ENCODE measurements at regions not wholly inside any gene's neighbourhood (a gene's known extent, or its start where the extent isn't known, plus 50 kb on each side); places are given as distances from the start of the nearest gene placed in this dataset.

- POLR2A ChIA-PET = interaction anchor here (0.5 kb wide), 1 partner anchor 508 kb away, joined by 5 read pairs; no protein-coding TSS in a partner anchor
- no peaks in the 10 kb centered on the region for H4K20me1 ChIP-seq (ENCODE audit: insufficient read depth)
- no peak for DNase-seq
- no peaks in the 10 kb centered on the region; the same call in 1 of the 2 replicates for H3K27me3 ChIP-seq (ENCODE audit: insufficient read depth)
- no peak overlapping the region for H3K9ac ChIP-seq
- no peak overlapping the region for H3K4me3 ChIP-seq (ENCODE audit: low read depth in 2 of 2, low read length in 1 of 2)
- H3K4me2 ChIP-seq = no peak overlapping the region
- CTCF ChIA-PET = interaction anchor here (1.6 to 2.5 kb wide), 3 partner anchors 26 to 100 kb away, joined by 3 to 8 read pairs (median 4); no protein-coding TSS in a partner anchor
- H3K79me2 ChIP-seq (ENCODE audit: insufficient read depth) = no peaks in the 10 kb centered on the region
- no peaks in the 10 kb centered on the region for H3K36me3 ChIP-seq (replicated peaks in 1 of 2; ENCODE audit: control insufficient read depth in 1 of 2, insufficient read depth in 2 of 2, low read length in 1 of 2)
- H3K27ac ChIP-seq (ENCODE audit: low read depth in 2 of 2, low read length in 1 of 2) = no peak overlapping the region
- no peaks in the 10 kb centered on the region for H3K4me1 ChIP-seq (ENCODE audit: control insufficient read depth in 1 of 2, insufficient read depth in 2 of 2, low read depth in 1 of 2, low read length in 1 of 2)
- H2AFZ ChIP-seq (ENCODE audit: low read depth) = no peak overlapping the region
- TF ChIP-seq PBX3 (IDR thresholded peaks at IDR 0.05) (no peak), RAD21 (IDR thresholded peaks at IDR 0.05; ENCODE audit: low read length) (no peak), RXRA (IDR thresholded peaks at IDR 0.05; ENCODE audit: borderline replicate concordance, low read depth) (no peak), GATA2 (CRISPR knock-in tag; IDR thresholded peaks at IDR 0.05) (no peak), ZBTB33 (IDR thresholded peaks at IDR 0.05; ENCODE audit: borderline replicate concordance, low read depth) (no peak), IRF3 (IDR thresholded peaks at IDR 0.05; ENCODE audit: low read depth, low read length) (no peak), TEAD4 (IDR thresholded peaks at IDR 0.05; ENCODE audit: borderline replicate concordance, insufficient read depth) (no peak)
- H3F3A ChIP-seq (replicated peaks; ENCODE audit: insufficient read depth) = no peaks in the 10 kb centered on the region
- H3K9me3 ChIP-seq = no peaks in the 10 kb centered on the region
- no peaks in the 10 kb centered on the region for H3K9me2 ChIP-seq
- WGBS (ENCODE audit: low lambda C conversion rate) = 0% methylated on average over 1 of the region's 1 CpG
Measured at GRCh38 chr1:31523012-31523411, 53.3 kb upstream of the TINAGL1 start.

- no peaks in the 10 kb centered on the region for H4K20me1 ChIP-seq (ENCODE audit: insufficient read depth)
- TF ChIP-seq NFIC (IDR thresholded peaks at IDR 0.05; ENCODE audit: borderline replicate concordance) = no peak
- no peaks in the 10 kb centered on the region for H3K9me3 ChIP-seq
- no peak overlapping the region for H3K27ac ChIP-seq (ENCODE audit: low read depth in 2 of 2, low read length in 1 of 2)
- CTCF ChIA-PET = interaction anchor here (1.0 to 2.5 kb wide), 4 partner anchors 25 to 102 kb away, joined by 3 to 8 read pairs (median 4); no protein-coding TSS in a partner anchor
- no peaks in the 10 kb centered on the region for H3K4me1 ChIP-seq (ENCODE audit: control insufficient read depth in 1 of 2, insufficient read depth in 2 of 2, low read depth in 1 of 2, low read length in 1 of 2)
- POLR2A ChIA-PET = no interaction called here
- no peak overlapping the region for H2AFZ ChIP-seq (ENCODE audit: low read depth)
- DNase-seq = no peak
- no peak overlapping the region for H3K4me3 ChIP-seq (ENCODE audit: low read depth in 2 of 2, low read length in 1 of 2)
- no peaks in the 10 kb centered on the region for H3K79me2 ChIP-seq (ENCODE audit: insufficient read depth)
- H3K9ac ChIP-seq = no peak overlapping the region
- H3K9me2 ChIP-seq = no peaks in the 10 kb centered on the region
- H3F3A ChIP-seq (replicated peaks; ENCODE audit: insufficient read depth) = no peaks in the 10 kb centered on the region
- H3K27me3 ChIP-seq (ENCODE audit: insufficient read depth) = no peaks in the 10 kb centered on the region; the same call in 1 of the 2 replicates
- H3K36me3 ChIP-seq (replicated peaks in 1 of 2; ENCODE audit: control insufficient read depth in 1 of 2, insufficient read depth in 2 of 2, low read length in 1 of 2) = no peaks in the 10 kb centered on the region
- 80% methylated on average over 3 of the region's 5 CpGs for WGBS (ENCODE audit: low lambda C conversion rate)
- no peak overlapping the region for H3K4me2 ChIP-seq
Measured at GRCh38 chr1:31523769-31524168, 52.5 kb upstream of the TINAGL1 start.

Data from SK-N-SH (cell line).